IMR-90 (cell line): ENCODE measurements at regions not wholly inside any gene's neighbourhood (a gene's known extent, or its start where the extent isn't known, plus 50 kb on each side); places are given as distances from the start of the nearest gene placed in this dataset.

Source experiments
- ATAC-seq: fragments of 200-7000 bp; cut with Tn5 transposase; 2 replicates; pipeline ENCODE4 v1.9.1; 2020; ENCODE audit warnings: low read depth, mild to moderate bottlenecking, moderate library complexity
- BruUV-seq: library from RNA; stranded (reverse); fragments of 400-500 nt; replicated peaks from 2 replicates; lab custom pipeline; 2021; lab: Mats Ljungman, UMichigan
- CTCF ChIA-PET: fragments of 300-600 bp; formaldehyde crosslinking; extraction: SDS; loops from one replicate; lab custom pipeline; 2021; ENCODE audit warnings: antibody characterized with exemption; lab: Yijun Ruan, JAX
- POLR2A ChIA-PET: fragments of 300-600 bp; sonication (Branson Sonifier 250); formaldehyde crosslinking; loops from one replicate; lab custom pipeline; 2022; ENCODE audit warnings: antibody characterized with exemption; ENCODE audit not compliant: unreplicated experiment; lab: Charles Lee
- DNase-seq: peaks from one replicate; pipeline ENCODE4 v3.0.0; 2013
- H2AFZ ChIP-seq: replicated peaks from 2 replicates; pipeline ENCODE3; 2013; ENCODE audit warnings: low read length, mild to moderate bottlenecking; ENCODE audit not compliant: poor library complexity
- H2AK5ac ChIP-seq: 2 replicates; pipeline ENCODE4 v1.6.1; 2013; ENCODE audit warnings: low read depth, low read length, inconsistent platforms
- H2AK9ac ChIP-seq: replicated peaks from 2 replicates; pipeline ENCODE3; 2013; ENCODE audit warnings: mild to moderate bottlenecking, low read depth, low read length, moderate library complexity; ENCODE audit not compliant: poor library complexity
- H2BK120ac ChIP-seq: 2 replicates; pipeline ENCODE4 v1.6.1; 2013; ENCODE audit warnings: low read depth, low read length, inconsistent platforms
- H2BK15ac ChIP-seq: 3 replicates; pipeline ENCODE4 v1.6.1; 2013; ENCODE audit warnings: low read depth, low read length, inconsistent platforms
- H2BK20ac ChIP-seq: 2 replicates; pipeline ENCODE4 v1.6.1; 2013; ENCODE audit warnings: low read depth, mild to moderate bottlenecking, inconsistent platforms, low read length, moderate library complexity
- H2BK5ac ChIP-seq: 2 replicates; pipeline ENCODE4 v1.6.1; 2013; ENCODE audit warnings: mild to moderate bottlenecking, low read depth, low read length, inconsistent platforms; ENCODE audit not compliant: poor library complexity, severe bottlenecking
- H3K14ac ChIP-seq: replicated peaks from 2 replicates; pipeline ENCODE4 v1.6.1; 2013; ENCODE audit warnings: low read depth, low read length, inconsistent platforms
- H3K18ac ChIP-seq: 2 replicates; pipeline ENCODE4 v1.6.1; 2013; ENCODE audit warnings: low read depth, low read length, control low read depth
- H3K23ac ChIP-seq: 2 replicates; pipeline ENCODE4 v1.6.1; 2013; ENCODE audit warnings: low read depth, low read length, inconsistent platforms
- H3K27ac ChIP-seq: 2 replicates; pipeline ENCODE4 v1.5.1; 2013; ENCODE audit warnings: mild to moderate bottlenecking, control low read depth, low read length; ENCODE audit not compliant: insufficient read depth
- H3K27me3 ChIP-seq: 2 replicates; pipeline ENCODE4 v1.6.1; 2013; ENCODE audit warnings: low read length; ENCODE audit not compliant: control insufficient read depth, insufficient read depth
- H3K36me3 ChIP-seq: 2 replicates; pipeline ENCODE4 v1.6.1; 2013; ENCODE audit warnings: low read length, mixed read lengths; ENCODE audit not compliant: control insufficient read depth, insufficient read depth
- H3K4ac ChIP-seq: 2 replicates; pipeline ENCODE4 v1.6.1; 2013; ENCODE audit warnings: low read depth, low read length, inconsistent platforms
- H3K4me1 ChIP-seq: 2 replicates; pipeline ENCODE4 v1.6.1; 2013; ENCODE audit warnings: low read length, mixed read lengths; ENCODE audit not compliant: control insufficient read depth, insufficient read depth
- H3K4me2 ChIP-seq: 2 replicates; pipeline ENCODE4 v1.6.1; 2013; ENCODE audit warnings: low read depth, mild to moderate bottlenecking, control low read depth, low read length, moderate library complexity
- H3K4me3 ChIP-seq: 2 replicates; pipeline ENCODE4 v1.5.1; 2013; ENCODE audit warnings: low read depth, mild to moderate bottlenecking, control low read depth, low read length, moderate library complexity; ENCODE audit not compliant: insufficient read depth
- H3K56ac ChIP-seq: 2 replicates; pipeline ENCODE4 v1.6.1; 2013; ENCODE audit warnings: low read length, inconsistent platforms; ENCODE audit not compliant: insufficient read depth; ENCODE audit errors: extremely low read depth
- H3K79me1 ChIP-seq, 2 experiments: 2 replicates each; pipeline ENCODE4 v1.6.1; 2013; ENCODE audit warnings: low read length in 2 of 2, inconsistent platforms in 1 of 2, low read depth in 1 of 2
- H3K9ac ChIP-seq: 2 replicates; pipeline ENCODE4 v1.6.1; 2013; ENCODE audit warnings: low read depth, low read length, control low read depth
- H3K9me1 ChIP-seq: 2 replicates; pipeline ENCODE4 v1.6.1; 2013; ENCODE audit warnings: low read length, inconsistent platforms; ENCODE audit not compliant: insufficient read depth
- H3K9me3 ChIP-seq: 2 replicates; pipeline ENCODE4 v1.6.1; 2013; ENCODE audit warnings: low read length; ENCODE audit not compliant: control insufficient read depth, insufficient read depth
- H4K20me1 ChIP-seq: 2 replicates; pipeline ENCODE4 v1.6.1; 2013; ENCODE audit warnings: low read length, inconsistent platforms; ENCODE audit not compliant: insufficient read depth
- H4K5ac ChIP-seq: 2 replicates; pipeline ENCODE4 v1.6.1; 2013; ENCODE audit warnings: mild to moderate bottlenecking, low read depth, low read length, control low read depth
- H4K8ac ChIP-seq, 2 experiments: 2 replicates each; pipeline ENCODE4 v1.6.1; 2013; ENCODE audit warnings: low read depth in 2 of 2, low read length in 2 of 2, control low read depth in 1 of 2, inconsistent platforms in 1 of 2
- H4K91ac ChIP-seq: 2 replicates; pipeline ENCODE4 v1.6.1; 2013; ENCODE audit warnings: low read depth, low read length, inconsistent platforms; ENCODE audit not compliant: insufficient read depth
- BHLHE40 ChIP-seq: fragments of 150-350 bp; IDR thresholded peaks from 2 replicates; pipeline ENCODE4 v1.6.1; 2016; ENCODE audit warnings: mild to moderate bottlenecking, low read depth, low read length
- CEBPB ChIP-seq: IDR thresholded peaks from 2 replicates; pipeline ENCODE4 v1.6.1; 2012; ENCODE audit warnings: low read depth, low read length, improper control_type of control experiment
- FOS ChIP-seq: fragments of 150-350 bp; IDR thresholded peaks from 2 replicates; pipeline ENCODE4 v1.6.1; 2016; ENCODE audit warnings: low read depth, low read length
- MAFK ChIP-seq: IDR thresholded peaks from 2 replicates; pipeline ENCODE4 v1.6.1; 2012; ENCODE audit warnings: low read depth, low read length, improper control_type of control experiment
- MAZ ChIP-seq: IDR thresholded peaks from 2 replicates; pipeline ENCODE4 v1.6.1; 2012; ENCODE audit warnings: low read depth, mild to moderate bottlenecking, low read length, improper control_type of control experiment, moderate library complexity, borderline replicate concordance
- MXI1 ChIP-seq: IDR thresholded peaks from 2 replicates; pipeline ENCODE4 v1.6.1; 2012; ENCODE audit warnings: low read depth, mild to moderate bottlenecking, low read length, moderate library complexity, borderline replicate concordance
- NFE2L2 ChIP-seq: fragments of 150-350 bp; IDR thresholded peaks from 2 replicates; pipeline ENCODE4 v1.6.1; 2016; ENCODE audit warnings: low read depth, mild to moderate bottlenecking, low read length
- POLR2A ChIP-seq: IDR thresholded peaks from 2 replicates; pipeline ENCODE4 v1.6.1; 2012; ENCODE audit warnings: mild to moderate bottlenecking, low read depth, low read length
- RCOR1 ChIP-seq: IDR thresholded peaks from 2 replicates; pipeline ENCODE4 v1.6.1; 2012; ENCODE audit warnings: mild to moderate bottlenecking, low read length, improper control_type of control experiment; ENCODE audit not compliant: insufficient replicate concordance
- RFX5 ChIP-seq: IDR thresholded peaks from 2 replicates; pipeline ENCODE4 v1.8.0; 2012; ENCODE audit warnings: low read depth, mild to moderate bottlenecking, low read length, moderate library complexity
- SMC3 ChIP-seq: fragments of 150-350 bp; IDR thresholded peaks from 2 replicates; pipeline ENCODE4 v1.6.1; 2016; ENCODE audit warnings: low read depth, mild to moderate bottlenecking, antibody characterized with exemption, low read length, moderate library complexity
- WGBS, 2 experiments: methylation state at CpG; one replicate each; pipeline versions ENCODE4 v1.1.5 to v1.1.7; 2013; ENCODE audit warnings: missing lambda C conversion rate in 2 of 2; ENCODE audit not compliant: insufficient read length in 1 of 2; ENCODE audit errors: extremely low coverage in 2 of 2; 5-methylcytosine and 5-hydroxymethylcytosine counted together
- dilution Hi-C: fragments of 300-500 bp; cut with HindIII; formaldehyde crosslinking; loops from one replicate; pipeline ENCODE4 v1.14.3; 2018; ENCODE audit warnings: low sequenced_read_pairs; ENCODE audit not compliant: unreplicated experiment
- in situ Hi-C: fragments of 300-500 bp; cut with MboI; formaldehyde crosslinking; loops from 3 replicates; pipeline ENCODE4 v1.14.3; 2019; ENCODE audit warnings: low sequenced_read_pairs, inconsistent platforms, mixed read lengths
- intact Hi-C: fragments of 100-400 bp; cut with micrococcal nuclease; formaldehyde crosslinking; loops from 2 replicates; pipeline ENCODE4 v1.10.0; 2022
- TF ChIP-seq, protein P1 (sequence below): fragments of 150-350 bp; IDR thresholded peaks from 2 replicates; pipeline ENCODE4 v1.6.1; 2017; ENCODE audit warnings: mild to moderate bottlenecking, antibody characterized with exemption, low read length, low read depth
- TF ChIP-seq, protein P2 (sequence below): conservative IDR thresholded peaks from 2 replicates; pipeline ENCODE4 v1.5.1; 2012; ENCODE audit warnings: mild to moderate bottlenecking, low read depth, low read length, improper control_type of control experiment

DNA sequence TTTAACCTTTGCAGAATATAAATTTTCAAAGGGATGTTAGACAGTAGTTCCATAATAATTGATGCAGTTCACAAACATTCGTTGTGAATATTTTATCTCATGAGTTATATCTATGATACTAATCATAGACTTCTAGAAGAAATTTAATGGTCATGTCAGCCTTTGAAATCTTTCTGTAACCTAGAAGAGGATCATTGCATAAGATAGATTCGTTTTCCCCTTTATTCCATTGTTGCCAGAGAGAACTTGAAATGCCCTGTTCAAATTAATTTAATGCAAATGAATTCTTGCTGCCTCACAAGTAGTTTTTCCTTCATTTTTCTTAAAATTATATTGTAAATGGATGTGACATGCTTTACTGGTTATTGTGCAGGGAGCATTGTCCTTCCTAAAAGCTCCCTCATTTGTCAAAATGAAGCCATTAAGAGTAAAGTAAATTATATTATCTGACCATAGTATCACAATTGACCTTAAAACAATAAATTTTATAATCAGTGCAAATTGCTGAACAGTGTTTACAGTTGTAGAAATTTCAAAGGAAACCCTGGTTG, 128.5 kb upstream of the ZNF717 start:
- ChIA-PET CTCF (no interaction called here), POLR2A (no interaction called here)
- H3K27ac ChIP-seq = no peak overlapping the region
- intact Hi-C loops = no loop called here
- no peaks in the 10 kb centered on the region for H3K4me1 ChIP-seq
- H3K9me1 ChIP-seq = no peaks in the 10 kb centered on the region
- H2AK9ac ChIP-seq = no peak overlapping the region
- H2AK5ac ChIP-seq = no peak overlapping the region
- DNase-seq = no peak
- no peak overlapping the region for H2BK20ac ChIP-seq
- no TSS peak for BruUV-seq
- no peak overlapping the region for H4K91ac ChIP-seq
- H4K20me1 ChIP-seq = no peaks in the 10 kb centered on the region
- H4K8ac ChIP-seq = no peak overlapping the region
- H3K23ac ChIP-seq = no peak overlapping the region
- no peak overlapping the region for H3K4me2 ChIP-seq
- no peak overlapping the region for H3K4ac ChIP-seq
- no peak overlapping the region for H3K9ac ChIP-seq
- no peak overlapping the region for H2AFZ ChIP-seq
- H3K36me3 ChIP-seq = no peaks in the 10 kb centered on the region
- TF ChIP-seq, protein P1, sequence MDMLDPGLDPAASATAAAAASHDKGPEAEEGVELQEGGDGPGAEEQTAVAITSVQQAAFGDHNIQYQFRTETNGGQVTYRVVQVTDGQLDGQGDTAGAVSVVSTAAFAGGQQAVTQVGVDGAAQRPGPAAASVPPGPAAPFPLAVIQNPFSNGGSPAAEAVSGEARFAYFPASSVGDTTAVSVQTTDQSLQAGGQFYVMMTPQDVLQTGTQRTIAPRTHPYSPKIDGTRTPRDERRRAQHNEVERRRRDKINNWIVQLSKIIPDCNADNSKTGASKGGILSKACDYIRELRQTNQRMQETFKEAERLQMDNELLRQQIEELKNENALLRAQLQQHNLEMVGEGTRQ = no peak
- TF ChIP-seq NFE2L2 (no peak), BHLHE40 (no peak), RCOR1 (no peak), MAFK (no peak), MAZ (no peak), MXI1 (no peak), POLR2A (no peak), SMC3 (no peak), CEBPB (no peak), FOS (no peak), RFX5 (no peak)
- TF ChIP-seq, protein P2, sequence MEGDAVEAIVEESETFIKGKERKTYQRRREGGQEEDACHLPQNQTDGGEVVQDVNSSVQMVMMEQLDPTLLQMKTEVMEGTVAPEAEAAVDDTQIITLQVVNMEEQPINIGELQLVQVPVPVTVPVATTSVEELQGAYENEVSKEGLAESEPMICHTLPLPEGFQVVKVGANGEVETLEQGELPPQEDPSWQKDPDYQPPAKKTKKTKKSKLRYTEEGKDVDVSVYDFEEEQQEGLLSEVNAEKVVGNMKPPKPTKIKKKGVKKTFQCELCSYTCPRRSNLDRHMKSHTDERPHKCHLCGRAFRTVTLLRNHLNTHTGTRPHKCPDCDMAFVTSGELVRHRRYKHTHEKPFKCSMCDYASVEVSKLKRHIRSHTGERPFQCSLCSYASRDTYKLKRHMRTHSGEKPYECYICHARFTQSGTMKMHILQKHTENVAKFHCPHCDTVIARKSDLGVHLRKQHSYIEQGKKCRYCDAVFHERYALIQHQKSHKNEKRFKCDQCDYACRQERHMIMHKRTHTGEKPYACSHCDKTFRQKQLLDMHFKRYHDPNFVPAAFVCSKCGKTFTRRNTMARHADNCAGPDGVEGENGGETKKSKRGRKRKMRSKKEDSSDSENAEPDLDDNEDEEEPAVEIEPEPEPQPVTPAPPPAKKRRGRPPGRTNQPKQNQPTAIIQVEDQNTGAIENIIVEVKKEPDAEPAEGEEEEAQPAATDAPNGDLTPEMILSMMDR = no peak
- no peak overlapping the region for H4K5ac ChIP-seq
- H3K79me1 ChIP-seq = no peaks in the 10 kb centered on the region
- H2BK120ac ChIP-seq = no peak overlapping the region
- in situ Hi-C loops = no loop called here
- ATAC-seq = no peak
- H2BK15ac ChIP-seq = no peak overlapping the region
- no peak overlapping the region for H3K18ac ChIP-seq
- dilution Hi-C loops = no loop called here
- no CpG with 5 or more reads among the region's 2 CpGs for WGBS, 2 experiments
- H3K4me3 ChIP-seq = no peak overlapping the region
- no peaks in the 10 kb centered on the region for H3K9me3 ChIP-seq
- H3K56ac ChIP-seq = no peak overlapping the region
- no peaks in the 10 kb centered on the region for H3K27me3 ChIP-seq
- H2BK5ac ChIP-seq = no peak overlapping the region
- H3K14ac ChIP-seq = no peak overlapping the region
